ENCODE measurements at regions not wholly inside any gene's neighbourhood (a gene's known extent, or its start where the extent isn't known, plus 50 kb on each side); places are given as distances from the start of the nearest gene placed in this dataset.

DNA sequence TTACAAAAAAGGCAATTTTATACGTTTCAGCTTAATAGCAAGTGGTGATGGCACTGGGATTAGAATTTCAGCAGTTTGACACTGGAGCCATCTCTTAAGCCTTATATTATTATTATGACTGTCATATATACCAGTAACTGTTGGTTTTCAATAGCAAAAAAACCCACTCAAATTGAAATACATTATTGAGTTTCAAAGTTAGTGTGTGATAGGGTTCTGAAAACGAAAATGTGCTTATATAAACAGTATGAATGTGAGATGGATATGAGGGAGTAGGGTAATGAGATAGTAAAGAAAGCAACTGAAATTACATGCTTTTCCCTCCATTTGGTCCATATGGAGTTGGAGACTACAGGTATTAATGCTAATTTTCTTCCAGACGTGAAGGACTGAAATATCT, 68.6 kb upstream of the ACTBL2 start:
- H3K4me3 ChIP-seq (ENCODE audit: low read depth, low read length) = no peak overlapping the region
- CTCF ChIA-PET = no interaction called here
- H3K27me3 ChIP-seq (ENCODE audit: control insufficient read depth, insufficient read depth, low read length) = no peaks in the 10 kb centered on the region; the same call in 1 of the 2 replicates
- TF ChIP-seq, protein P1, sequence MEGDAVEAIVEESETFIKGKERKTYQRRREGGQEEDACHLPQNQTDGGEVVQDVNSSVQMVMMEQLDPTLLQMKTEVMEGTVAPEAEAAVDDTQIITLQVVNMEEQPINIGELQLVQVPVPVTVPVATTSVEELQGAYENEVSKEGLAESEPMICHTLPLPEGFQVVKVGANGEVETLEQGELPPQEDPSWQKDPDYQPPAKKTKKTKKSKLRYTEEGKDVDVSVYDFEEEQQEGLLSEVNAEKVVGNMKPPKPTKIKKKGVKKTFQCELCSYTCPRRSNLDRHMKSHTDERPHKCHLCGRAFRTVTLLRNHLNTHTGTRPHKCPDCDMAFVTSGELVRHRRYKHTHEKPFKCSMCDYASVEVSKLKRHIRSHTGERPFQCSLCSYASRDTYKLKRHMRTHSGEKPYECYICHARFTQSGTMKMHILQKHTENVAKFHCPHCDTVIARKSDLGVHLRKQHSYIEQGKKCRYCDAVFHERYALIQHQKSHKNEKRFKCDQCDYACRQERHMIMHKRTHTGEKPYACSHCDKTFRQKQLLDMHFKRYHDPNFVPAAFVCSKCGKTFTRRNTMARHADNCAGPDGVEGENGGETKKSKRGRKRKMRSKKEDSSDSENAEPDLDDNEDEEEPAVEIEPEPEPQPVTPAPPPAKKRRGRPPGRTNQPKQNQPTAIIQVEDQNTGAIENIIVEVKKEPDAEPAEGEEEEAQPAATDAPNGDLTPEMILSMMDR (IDR thresholded peaks at IDR 0.05; ENCODE audit: insufficient read depth, low read depth, low read length) = no peak
- no peaks in the 10 kb centered on the region for H3K36me3 ChIP-seq (ENCODE audit: control insufficient read depth, insufficient read depth, low read length)
- no peak for DNase-seq (ENCODE audit: low read depth)
- POLR2A ChIA-PET = no interaction called here

- TF ChIP-seq, protein P1 (IDR thresholded peaks at IDR 0.05; ENCODE audit: insufficient read depth, low read depth, low read length) = no peak
- DNase-seq (ENCODE audit: low read depth) = no peak
- Histone ChIP-seq H3K4me3 (ENCODE audit: low read depth, low read length) (no peak overlapping the region), H3K27me3 (ENCODE audit: control insufficient read depth, insufficient read depth, low read length) (no peaks in the 10 kb centered on the region; the same call in 1 of the 2 replicates), H3K36me3 (ENCODE audit: control insufficient read depth, insufficient read depth, low read length) (no peaks in the 10 kb centered on the region)
- CTCF ChIA-PET = no interaction called here
- POLR2A ChIA-PET = no interaction called here
Measured at GRCh38 chr5:57550132-57550531, 67.5 kb upstream of the ACTBL2 start.

DNA sequence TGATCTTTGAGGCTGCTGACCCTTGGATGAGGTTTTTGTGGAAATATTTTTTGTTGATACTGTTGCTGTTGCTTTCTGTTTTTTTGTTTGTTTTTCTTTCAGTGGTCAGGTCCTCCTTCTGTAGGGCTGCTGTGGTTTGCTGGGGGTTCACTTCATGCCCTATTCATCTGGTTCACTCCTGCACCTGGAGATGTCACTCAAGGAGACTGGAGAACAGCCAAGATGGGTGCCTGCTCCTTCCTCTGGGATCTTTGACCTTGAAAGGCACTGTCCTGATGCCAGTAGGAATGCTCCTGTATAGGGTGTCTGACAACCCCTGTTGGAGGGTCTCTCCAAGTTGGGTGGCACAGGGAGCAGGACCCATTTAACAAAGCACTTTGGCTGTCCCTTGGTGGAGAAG, 67.0 kb upstream of the ACTBL2 start:
- ChIA-PET POLR2A (no interaction called here), CTCF (no interaction called here)
- H3K36me3 ChIP-seq (ENCODE audit: control insufficient read depth, insufficient read depth, low read length) = no peaks in the 10 kb centered on the region
- no peaks in the 10 kb centered on the region for H3K27me3 ChIP-seq (ENCODE audit: control insufficient read depth, insufficient read depth, low read length)
- DNase-seq (ENCODE audit: low read depth) = no peak
- TF ChIP-seq, protein P1 (IDR thresholded peaks at IDR 0.05; ENCODE audit: insufficient read depth, low read depth, low read length) = no peak
- no peak overlapping the region for H3K4me3 ChIP-seq (ENCODE audit: low read depth, low read length)

DNA sequence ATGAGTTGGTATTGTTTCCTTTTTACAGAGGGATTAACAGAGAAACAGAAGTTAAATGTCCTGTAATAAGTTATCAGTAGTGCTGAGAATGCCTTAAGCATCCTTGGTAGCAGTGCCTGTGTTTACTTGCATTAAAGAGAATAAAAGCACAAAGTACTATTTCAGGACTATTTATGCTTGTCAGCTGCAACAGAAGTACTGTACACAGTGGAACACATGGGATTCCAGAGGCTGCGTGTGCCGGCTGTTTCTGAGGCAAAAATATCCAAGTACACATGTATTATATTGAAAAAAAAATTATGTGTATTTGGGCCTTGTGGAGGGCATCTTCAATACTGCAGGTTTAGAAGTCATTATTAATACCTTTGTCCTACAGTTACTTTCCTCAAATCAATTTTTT, 58.2 kb upstream of the ACTBL2 start:
- ChIA-PET POLR2A (no interaction called here), CTCF (no interaction called here)
- no peak overlapping the region for H3K4me3 ChIP-seq (ENCODE audit: low read depth, low read length)
- TF ChIP-seq, protein P1 (IDR thresholded peaks at IDR 0.05; ENCODE audit: insufficient read depth, low read depth, low read length) = no peak
- H3K36me3 ChIP-seq (ENCODE audit: control insufficient read depth, insufficient read depth, low read length) = no peaks in the 10 kb centered on the region
- DNase-seq (ENCODE audit: low read depth) = no peak
- no peaks in the 10 kb centered on the region for H3K27me3 ChIP-seq (ENCODE audit: control insufficient read depth, insufficient read depth, low read length)

DNA sequence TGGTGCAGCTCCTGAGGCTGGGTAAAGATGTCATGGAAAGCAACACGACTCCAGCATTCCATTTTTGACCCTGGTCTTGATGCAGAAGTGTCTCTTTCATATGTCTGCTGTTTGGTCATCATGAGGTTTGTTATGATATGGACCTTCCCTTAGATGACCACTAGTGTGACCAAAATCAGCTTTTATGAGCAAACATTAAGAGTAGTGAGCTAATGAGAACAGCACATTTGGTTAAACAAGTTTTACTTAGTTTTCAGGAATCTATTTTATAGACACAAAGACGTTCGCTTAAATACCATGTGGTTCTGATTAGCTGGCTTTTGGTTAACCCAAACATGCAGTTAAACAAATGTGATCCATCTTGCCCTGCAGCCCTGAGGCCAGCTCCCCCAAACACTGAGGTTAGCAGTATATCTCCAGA, 56.7 kb upstream of the ACTBL2 start:
- Histone ChIP-seq H3K4me3 (ENCODE audit: low read depth, low read length) (no peak overlapping the region), H3K27me3 (ENCODE audit: control insufficient read depth, insufficient read depth, low read length) (no peaks in the 10 kb centered on the region), H3K36me3 (ENCODE audit: control insufficient read depth, insufficient read depth, low read length) (no peaks in the 10 kb centered on the region)
- ChIA-PET POLR2A (interaction anchor here (0.5 kb wide), 1 partner anchor 354 kb away, joined by 8 read pairs; no protein-coding TSS in a partner anchor), CTCF (interaction anchor here (0.7 to 2.2 kb wide), 7 partner anchors 9 to 241 kb away, joined by 3 to 5 read pairs (median 3); no protein-coding TSS in a partner anchor)
- TF ChIP-seq, protein P1 (IDR thresholded peaks at IDR 0.05; ENCODE audit: insufficient read depth, low read depth, low read length) = no peak
- peak; percentile 93 for DNase-seq (ENCODE audit: low read depth)

Measured in BJ (cell line).